Tibial nerve (tissue), 3 donors: ENCODE measurements at regions not wholly inside any gene's neighbourhood (a gene's known extent, or its start where the extent isn't known, plus 50 kb on each side); places are given as distances from the start of the nearest gene placed in this dataset.
"Not testable (repeated sequence)": the region's sequence is repeated elsewhere in the genome, so short reads cannot be mapped to it uniquely, and the experiment has no call there.

Experiments
- POLR2A ChIP-seq, 2 donors: fragments of 450-650 bp; IDR thresholded peaks; one replicate each; pipeline ENCODE4 v1.6.1; 2017; ENCODE audit warnings: antibody characterized with exemption in 2 of 2, mild to moderate bottlenecking in 2 of 2, moderate library complexity in 2 of 2
- TF ChIP-seq, protein P1 (sequence below), 5 experiments: fragments of 200-600 bp in 3 of 5; fragments of 450-650 bp in 2 of 5; sonication (generic) in 3 of 5; IDR thresholded peaks; one replicate each; pipeline ENCODE4 v1.5.1; 2016 to 2019; ENCODE audit warnings: antibody characterized with exemption in 5 of 5, mild to moderate bottlenecking in 3 of 5, moderate library complexity in 2 of 5

DNA sequence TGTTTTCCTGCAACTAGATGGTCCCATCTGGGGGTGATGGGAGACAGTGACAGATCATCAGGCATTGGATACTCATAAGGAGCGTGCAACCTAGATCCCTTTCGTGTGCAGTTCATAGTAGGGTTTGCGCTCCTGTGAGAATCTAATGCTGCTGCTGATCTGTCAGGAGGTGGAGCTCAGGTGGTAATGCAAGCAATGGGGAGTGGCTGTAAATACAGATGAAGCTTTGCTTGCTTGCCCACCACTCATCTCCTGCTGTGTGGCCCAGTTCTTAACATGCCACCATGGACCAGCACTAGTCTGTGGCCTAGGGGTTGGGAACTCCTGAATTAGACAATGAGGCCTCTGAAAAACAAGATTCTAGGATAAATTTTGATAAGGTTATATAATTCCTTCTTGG is 430.6 kb downstream of the KCNJ2 start:
- TF ChIP-seq, protein P1, sequence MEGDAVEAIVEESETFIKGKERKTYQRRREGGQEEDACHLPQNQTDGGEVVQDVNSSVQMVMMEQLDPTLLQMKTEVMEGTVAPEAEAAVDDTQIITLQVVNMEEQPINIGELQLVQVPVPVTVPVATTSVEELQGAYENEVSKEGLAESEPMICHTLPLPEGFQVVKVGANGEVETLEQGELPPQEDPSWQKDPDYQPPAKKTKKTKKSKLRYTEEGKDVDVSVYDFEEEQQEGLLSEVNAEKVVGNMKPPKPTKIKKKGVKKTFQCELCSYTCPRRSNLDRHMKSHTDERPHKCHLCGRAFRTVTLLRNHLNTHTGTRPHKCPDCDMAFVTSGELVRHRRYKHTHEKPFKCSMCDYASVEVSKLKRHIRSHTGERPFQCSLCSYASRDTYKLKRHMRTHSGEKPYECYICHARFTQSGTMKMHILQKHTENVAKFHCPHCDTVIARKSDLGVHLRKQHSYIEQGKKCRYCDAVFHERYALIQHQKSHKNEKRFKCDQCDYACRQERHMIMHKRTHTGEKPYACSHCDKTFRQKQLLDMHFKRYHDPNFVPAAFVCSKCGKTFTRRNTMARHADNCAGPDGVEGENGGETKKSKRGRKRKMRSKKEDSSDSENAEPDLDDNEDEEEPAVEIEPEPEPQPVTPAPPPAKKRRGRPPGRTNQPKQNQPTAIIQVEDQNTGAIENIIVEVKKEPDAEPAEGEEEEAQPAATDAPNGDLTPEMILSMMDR (IDR thresholded peaks at IDR 0.05) = not testable (repeated sequence)
- not testable (repeated sequence) for TF ChIP-seq POLR2A (IDR thresholded peaks at IDR 0.05)
